ENCODE measurements at regions not wholly inside any gene's neighbourhood (a gene's known extent, or its start where the extent isn't known, plus 50 kb on each side); places are given as distances from the start of the nearest gene placed in this dataset.

GRCh38 chr22:45077286-45077685 lies 67.5 kb upstream of the PHF21B start:
- no peak for TF ChIP-seq CTCF (IDR thresholded peaks at IDR 0.05)
- TF ChIP-seq POLR2AphosphoS5 (IDR thresholded peaks at IDR 0.05) = no peak
- TF ChIP-seq EP300 (IDR thresholded peaks at IDR 0.05) = no peak

Measured in upper lobe of left lung (tissue), 4 donors.